GM18502 (cell line): ENCODE measurements at regions not wholly inside any gene's neighbourhood (a gene's known extent, or its start where the extent isn't known, plus 50 kb on each side); places are given as distances from the start of the nearest gene placed in this dataset.

Experiments used
- ATAC-seq: cut with Tn5 transposase; IDR thresholded peaks from one replicate; pipeline ENCODE4 v1.9.1; 2021; ENCODE audit warnings: mild to moderate bottlenecking; ENCODE audit not compliant: unreplicated experiment, poor library complexity

DNA sequence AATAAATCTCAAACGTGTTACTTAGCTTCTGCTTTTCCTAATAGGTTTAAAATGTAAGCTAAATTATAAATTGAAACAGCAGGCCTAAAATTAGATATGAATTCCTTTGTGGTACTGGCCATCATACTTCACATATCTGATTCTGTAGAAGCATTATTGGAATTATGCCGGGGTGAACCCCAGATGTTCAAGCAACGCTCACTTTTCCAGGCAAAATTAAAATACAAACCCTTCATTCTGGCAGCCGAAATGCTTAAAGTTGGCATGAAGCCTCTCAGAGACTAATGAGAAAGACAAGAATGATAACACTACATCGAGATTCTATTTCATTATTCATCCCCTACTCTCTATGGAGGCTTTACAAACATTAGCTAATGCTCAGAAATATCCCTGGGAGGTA, 1352.7 kb upstream of the ADGRL2 start:
- no peak for ATAC-seq

DNA sequence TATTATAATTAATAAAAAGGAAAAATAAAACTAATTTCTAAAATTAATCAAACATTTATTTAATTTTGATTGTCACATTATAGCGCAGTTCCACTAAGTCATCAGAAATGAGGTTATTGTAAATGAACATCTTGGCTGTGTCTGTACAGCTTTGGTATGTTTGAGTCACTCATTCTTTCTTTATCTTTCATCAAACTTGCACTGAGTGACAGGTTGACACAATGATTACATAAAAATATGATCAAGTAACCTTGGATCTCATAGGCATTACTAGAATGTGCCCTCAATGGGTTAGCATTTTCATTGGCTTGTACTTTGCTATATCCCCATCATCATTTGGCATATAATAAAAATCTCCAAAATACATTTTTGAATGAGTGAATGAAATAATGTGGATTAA, 1353.2 kb upstream of the ADGRL2 start:
- no peak for ATAC-seq

DNA sequence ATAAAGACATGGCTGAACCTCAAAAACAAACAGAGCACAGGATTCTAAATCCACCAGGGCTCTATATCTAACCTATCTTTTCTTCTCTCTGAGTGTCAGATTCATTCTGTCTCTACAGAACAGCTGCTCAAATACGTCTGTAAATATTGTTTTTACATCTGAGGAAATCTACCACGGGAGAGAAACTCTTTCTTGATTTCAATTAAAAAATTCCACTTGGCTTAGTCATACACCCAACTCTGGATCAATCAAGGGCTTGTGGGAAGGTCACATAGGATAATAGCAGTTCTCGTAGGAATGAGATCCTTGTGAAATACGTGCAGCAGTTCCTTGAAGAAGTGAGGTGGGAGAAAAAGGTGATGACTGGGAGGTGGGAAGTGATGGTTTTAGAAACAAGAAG, 1355.7 kb upstream of the ADGRL2 start:
- ATAC-seq = no peak

DNA sequence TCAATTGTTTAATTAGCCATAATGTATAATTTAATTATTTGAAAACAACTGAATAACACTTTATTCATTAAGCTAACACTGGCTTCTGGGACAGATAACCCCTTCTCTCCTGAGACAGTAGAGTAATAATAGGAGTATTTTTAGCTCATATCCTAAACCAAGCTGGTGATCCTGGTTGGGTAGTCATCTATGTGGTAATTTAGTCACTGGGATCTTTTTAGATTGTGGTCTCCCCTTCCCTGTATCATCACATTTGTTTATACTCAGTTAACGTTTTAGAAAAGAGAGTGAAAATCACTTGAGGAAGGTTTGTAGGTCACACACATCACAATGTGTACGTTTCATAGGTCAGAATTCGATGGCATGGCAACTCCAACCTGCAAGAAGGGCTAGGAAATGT, 1356.6 kb upstream of the ADGRL2 start:
- no peak for ATAC-seq

DNA sequence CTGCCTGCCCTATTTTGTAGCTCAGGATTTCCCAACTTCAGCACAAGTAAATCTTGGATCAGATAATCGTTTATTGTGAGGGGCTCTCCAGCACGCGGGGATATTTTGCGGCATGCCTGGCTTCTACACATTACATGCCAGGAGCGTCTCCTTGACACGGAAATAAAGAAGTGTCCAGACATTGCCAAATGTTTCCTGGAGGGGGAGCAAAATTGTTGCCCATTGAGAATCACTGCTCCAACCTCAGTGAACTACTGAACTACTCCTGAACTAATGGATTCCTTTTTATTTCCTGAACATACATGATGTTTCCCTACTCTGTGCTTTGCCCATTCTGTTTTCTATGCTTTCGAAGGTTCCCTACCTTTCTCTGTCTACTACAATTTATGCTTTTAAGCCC, 1359.1 kb upstream of the ADGRL2 start:
- ATAC-seq = no peak

DNA sequence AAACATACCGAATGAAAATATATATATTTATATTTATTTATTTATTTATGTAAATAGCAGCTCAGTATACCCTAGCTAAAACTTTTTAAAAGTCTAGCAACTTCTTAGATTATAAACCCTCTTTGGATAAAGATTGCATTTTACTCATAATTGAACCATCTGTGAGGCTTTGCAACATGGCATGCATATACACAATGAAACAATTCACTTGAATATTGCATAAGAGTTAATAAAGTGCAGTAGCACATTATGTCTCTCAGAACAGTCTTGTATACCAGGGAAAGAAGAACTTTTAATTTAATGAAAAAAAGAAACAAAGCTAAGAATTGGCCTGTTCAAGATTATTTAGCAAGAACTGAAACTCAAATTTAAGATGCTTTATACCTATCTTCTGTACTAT, 1363.9 kb upstream of the ADGRL2 start:
- ATAC-seq = no peak

DNA sequence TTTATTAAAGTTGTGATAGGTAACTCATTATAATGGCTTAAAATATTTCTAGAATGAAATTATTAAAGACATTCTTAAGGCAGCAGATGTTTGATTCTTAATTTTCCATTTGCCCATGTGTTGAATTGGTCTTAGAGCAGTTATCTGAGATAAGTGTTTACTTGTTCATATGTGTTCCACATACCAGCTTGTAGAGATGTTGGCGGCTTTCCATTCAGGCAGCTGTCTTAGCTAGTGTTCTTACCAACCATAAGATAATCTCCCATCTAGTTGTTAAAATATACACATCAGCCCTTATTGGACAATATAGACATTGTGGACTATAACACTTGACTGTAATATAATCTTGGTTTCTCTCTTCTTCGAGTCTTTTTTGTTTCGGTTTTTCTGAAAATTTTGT, 1372.9 kb upstream of the ADGRL2 start:
- no peak for ATAC-seq

DNA sequence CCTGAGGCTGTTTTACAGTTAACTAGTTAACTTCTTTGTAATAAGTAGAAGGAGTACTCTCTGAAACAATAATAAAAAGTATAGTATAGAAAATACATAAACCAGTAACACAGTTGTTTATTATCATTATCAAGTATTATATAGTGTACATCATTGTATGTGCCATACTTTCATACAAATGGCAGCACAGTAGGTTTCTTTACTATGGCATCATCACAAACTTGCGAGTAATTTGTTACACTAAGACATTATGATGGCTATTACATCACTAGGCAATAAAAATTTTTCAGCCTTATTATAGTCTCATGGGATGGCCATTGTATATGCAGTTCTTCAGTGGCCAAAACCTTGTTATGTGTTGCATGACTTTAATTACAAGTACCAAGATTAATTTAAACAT, 1376.5 kb upstream of the ADGRL2 start:
- no peak for ATAC-seq

DNA sequence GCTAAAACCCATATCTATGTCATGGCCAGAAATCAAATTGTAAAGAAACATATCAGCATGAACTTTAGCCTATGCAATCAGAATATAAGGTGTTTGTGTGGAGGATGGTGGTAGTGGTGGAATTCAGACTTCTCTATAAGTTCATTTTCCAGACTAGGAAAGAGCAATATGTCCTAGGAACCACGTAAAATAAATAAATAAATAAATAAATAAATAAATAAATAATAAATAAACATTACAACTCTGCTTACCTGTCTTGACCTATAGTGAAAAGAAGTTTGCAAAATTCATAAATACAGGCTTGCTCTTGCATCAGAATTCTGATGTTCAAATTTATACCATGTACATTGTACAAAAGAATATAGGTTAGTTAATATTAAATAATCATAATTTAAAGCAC, 1382.6 kb upstream of the ADGRL2 start:
- ATAC-seq = no peak

DNA sequence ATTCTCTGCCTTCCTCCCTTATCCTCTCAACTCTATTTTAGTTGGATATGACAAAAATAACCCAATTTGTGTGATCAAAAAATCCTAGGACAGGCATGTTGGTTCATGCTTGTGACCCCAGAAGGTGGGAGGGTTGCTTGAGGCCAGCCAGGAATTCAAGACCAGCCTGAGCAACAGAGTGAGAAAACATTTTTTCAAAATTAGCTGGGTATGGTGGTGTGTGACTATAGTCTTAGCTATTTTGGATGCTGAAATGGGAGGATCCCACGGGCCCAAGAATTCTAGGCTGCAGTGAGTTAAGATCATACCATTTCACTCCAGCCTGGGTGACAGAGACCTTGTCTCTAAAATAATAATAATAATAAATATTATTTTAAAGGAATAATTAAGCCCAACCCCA, 1383.1 kb upstream of the ADGRL2 start:
- no peak for ATAC-seq

DNA sequence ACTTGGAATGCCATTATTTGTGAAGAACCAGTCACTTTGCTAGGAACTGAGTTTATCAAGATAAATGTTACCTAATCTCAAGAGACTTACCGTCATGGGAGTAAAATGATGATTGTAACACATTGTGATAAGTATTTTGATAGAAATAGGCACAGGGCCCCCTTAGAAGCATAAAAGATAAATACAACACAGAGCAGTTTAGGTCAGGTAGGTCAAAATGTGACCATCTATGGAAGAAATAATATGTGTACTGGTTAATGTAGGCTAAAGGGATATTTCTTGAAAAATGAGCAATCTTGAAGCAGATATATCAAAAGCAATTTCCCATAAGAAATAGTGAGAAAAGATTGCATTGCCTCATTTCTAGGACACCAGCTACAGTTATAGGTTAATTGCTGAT, 1386.8 kb upstream of the ADGRL2 start:
- ATAC-seq = no peak

DNA sequence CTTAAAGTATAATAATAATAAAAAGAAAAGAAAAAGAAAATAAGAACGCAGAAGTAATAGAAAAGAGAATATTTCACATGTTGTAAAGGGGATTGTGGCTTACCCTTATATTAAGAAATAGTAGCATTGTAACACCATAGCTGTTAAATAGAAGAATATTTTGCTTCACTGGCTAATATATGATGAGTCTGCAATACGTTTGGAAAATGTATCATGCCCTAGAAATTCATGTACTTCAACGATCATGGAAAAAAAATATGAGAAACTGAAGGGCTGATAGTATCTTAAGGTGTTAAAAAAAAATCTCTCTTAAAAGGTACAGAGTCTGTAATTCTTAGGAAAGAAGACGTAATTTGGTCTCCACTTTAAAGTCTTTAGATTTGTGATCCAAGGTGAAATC, 1390.5 kb upstream of the ADGRL2 start:
- ATAC-seq = no peak

DNA sequence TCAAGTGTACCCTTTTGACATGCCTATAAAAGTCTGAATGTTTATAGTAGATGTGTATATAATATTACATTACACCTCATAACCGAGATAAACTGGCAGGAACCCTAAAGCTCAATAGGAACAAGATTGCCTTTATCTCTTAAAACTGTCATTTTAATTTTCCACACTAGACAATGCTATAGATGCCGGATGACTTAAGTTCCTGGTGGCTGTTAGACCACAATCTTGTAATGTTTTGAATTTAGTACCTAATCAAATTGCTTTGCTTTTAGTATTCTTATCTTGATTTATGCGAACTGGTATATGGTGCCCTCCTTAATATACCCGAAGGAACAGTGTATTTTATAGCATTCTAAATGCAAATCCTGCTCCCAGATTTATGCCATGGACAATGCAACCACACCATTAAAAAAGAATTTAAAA, 1397.0 kb upstream of the ADGRL4 start:
- no peak for ATAC-seq

DNA sequence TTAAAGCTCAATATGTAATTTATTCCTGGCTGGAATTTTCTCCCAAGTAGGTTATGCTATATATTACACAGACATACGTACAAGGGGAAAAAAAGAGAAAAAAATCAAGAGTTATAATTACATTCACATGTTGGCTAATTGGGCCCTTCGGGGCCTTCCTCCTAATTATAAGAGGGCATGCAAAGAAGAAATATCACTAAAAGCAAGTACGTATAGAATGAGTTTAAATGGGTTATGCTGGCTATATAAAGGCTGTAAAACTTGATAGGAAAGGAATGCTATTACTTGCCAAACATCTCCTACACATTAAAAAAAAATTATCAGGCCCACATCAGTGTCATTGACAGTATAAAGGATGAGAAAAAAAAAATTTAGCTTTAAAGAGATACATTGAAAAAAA, 1396.1 kb upstream of the ADGRL4 start:
- no peak for ATAC-seq

DNA sequence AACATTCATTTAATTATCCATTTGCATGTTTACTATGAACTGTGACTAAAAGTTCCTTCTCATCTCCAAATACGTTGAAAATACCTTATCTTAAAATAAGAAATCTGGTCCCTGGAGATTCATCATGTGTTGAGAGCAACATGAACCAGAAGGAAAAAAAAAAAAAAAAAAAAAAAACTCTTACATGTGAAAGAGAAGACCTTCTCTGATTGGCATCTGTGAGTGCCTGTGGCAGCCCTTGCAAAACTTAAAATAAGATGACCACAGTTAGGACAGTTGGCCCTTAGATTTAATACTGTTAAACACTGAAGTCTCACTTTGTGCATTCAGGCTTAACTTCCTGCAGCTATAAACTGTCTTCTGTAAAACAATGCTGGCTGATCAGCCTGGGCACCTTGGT, 1395.2 kb upstream of the ADGRL4 start:
- no peak for ATAC-seq

DNA sequence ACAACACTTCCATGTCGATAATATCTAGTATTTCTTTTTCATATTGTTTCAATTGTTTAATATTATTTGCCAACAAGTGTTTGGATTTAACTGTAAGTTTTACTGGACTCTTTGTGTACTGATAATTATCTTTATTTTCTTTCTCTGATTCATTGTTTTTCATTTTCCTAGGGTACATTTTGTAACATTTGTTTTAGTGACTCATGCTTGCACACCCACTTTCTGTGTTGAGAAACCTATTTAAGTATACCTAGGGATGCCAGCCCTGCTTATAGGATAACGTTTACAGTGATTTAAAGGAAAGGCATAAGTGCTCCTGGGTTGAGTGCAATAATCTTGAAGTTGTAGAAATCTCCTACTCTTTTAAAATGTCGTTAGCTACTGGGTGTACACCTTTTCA, 1386.0 kb upstream of the ADGRL4 start:
- ATAC-seq = no peak

DNA sequence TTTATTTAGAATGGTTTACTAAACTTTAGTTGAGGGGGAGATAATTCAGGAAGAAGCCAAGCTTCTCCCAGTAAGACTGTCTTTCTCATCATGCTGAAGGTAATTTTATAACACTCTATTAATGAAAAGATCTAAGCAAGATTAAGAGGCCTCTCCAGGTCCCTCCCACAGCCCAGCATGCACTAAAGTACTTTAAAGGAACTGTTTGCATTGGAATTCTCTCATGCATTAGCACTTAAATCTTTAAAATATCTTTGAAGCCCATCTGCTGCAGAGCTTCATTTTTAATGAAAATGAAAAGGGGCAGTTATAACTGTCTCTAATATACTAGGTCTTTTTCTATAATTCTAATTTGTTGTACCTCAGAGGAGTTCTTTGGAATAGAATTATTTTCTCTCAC, 1379.1 kb upstream of the ADGRL4 start:
- no peak for ATAC-seq

DNA sequence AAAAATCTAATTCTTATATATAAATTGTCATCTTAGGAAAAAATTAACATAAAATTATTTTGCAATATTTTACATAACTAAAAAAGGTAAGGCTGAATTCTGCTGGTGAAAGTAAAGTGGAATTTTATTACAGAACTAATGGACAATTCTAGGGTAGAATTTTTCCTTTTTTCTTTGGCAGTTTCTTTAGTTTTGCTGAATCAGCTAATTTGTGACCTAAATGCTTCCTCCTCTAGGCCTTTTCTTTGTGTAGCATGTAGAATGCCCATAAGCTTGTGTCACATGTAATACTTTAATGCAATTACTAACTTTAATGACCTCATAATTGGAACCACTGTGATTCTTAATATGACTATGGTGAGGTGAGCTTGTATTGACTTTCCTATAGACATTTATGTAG, 1378.4 kb upstream of the ADGRL4 start:
- no peak for ATAC-seq

DNA sequence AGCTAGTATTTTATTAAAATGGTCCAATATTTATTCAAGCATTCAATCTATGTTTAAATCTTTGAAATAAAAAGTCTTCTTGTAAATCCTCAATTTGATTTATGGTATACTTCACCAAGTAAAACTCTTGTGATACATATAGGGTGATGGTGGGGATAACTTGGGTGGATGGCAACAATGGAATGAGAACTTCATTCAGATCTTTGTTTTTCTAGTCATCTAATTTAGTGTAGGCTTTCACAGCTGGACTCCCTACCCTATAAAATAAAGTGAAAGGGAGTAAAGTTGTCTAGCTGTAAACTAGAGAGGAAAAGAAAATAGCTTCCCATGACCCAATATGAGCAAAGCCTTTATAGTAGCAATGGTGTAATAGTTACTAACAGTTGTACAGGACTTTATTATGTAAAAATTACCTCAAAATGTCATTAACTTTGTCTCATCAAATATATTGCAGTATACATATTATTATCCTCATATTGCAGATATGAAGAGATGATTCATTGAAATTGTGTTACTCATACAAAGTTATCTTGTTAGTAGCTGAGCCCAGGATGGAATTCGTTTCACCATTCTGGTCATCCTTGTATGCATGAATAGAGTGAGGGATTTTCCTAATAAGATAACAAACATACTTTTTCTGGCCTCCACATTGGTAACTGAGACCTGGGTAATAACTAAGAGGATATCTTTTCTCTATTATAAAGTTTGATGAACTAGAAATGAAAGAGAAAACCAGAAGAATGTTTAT, 1377.7 kb upstream of the ADGRL4 start:
- no peak for ATAC-seq

DNA sequence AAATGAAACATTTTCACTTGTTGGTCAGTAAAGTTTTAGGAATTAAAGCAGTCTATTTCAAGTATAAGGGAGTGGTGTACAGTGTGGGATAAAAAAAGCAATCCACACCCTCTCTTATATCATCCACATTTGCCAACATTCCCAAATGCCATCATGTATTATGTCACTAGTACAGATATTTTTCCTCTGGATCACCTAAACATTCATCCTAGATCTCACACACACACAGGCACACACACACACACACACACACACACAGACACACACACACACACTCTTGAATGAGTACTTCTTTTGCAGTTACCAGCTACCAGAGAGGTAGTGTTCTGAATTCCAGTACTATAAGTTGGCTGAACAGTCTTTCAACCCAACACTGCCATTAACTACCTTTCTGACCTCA, 1369.1 kb upstream of the ADGRL4 start:
- no peak for ATAC-seq

DNA sequence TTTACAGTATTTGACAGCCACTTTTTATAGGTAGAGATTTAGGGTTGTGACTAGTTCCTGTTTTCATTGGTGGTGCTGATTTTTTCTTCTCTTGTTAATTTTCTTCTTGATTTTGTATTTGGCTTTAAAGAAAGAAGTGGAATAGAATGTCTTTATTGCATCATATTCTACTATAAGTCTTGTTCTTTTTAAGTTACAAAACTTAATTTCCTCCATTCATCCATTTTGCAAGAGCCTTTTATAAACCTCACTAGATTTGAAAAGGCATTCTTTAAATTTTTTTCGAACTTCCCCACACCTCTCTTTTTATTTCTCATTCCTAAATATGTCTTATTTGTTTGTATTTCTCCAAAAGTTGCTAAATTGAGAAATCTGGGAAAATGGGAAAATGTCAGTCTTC, 1368.6 kb upstream of the ADGRL4 start:
- ATAC-seq = no peak

DNA sequence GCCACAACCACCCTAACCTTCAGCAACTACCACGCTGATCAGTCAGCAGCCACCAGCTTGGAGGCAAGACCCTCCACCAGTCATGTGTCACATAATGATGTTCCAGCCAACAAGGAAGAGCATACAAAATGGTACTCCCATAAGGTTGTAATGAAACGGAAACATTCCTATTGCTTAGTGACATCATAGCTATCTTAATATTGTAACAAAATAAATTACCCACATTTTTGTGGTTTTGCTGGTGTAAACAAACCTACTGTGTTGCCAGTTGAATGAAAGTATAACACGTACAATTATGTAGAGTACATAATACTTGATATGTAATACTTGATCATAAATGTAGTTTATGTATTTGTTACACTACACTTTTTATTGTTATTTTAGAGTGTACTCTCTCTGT, 1363.2 kb upstream of the ADGRL4 start:
- no peak for ATAC-seq

DNA sequence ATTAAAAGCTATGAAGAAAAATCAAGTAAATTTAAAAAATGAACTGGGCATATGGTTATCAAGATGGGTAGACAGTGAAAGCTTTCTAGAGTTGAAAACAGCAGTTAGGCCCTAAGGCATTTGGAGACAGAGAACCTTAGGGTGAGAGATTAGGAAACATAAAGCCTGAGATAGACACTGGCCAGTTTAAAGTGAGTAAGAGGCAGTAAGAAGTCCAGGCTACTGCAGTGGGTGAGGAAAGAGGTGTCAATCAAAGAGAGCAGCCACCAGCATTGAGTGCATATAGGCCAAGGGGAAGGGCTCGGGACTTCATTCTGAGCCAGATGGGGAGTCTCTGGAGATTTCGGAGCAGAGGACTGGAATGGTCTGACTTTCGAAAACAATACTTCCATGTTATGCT, 1360.5 kb upstream of the ADGRL4 start:
- no peak for ATAC-seq
